DND-41 (cell line): ENCODE measurements at regions not wholly inside any gene's neighbourhood (a gene's known extent, or its start where the extent isn't known, plus 50 kb on each side); places are given as distances from the start of the nearest gene placed in this dataset.

ENCODE experiments used
- ATAC-seq: fragments of 200-7000 bp; cut with Tn5 transposase; 3 replicates; pipeline ENCODE4 v1.9.1; 2021; ENCODE audit warnings: low read depth; ENCODE audit not compliant: insufficient read depth
- DNase-seq: peaks from one replicate; pipeline ENCODE4 v3.0.0-alpha.2; 2020
- H2AFZ ChIP-seq: 2 replicates; pipeline ENCODE4 v1.6.0; 2012; ENCODE audit warnings: low read depth, low read length
- H3K27ac ChIP-seq: 2 replicates; pipeline ENCODE4 v1.5.1; 2012; ENCODE audit warnings: low read length, inconsistent platforms
- H3K27me3 ChIP-seq: fragments of 200-600 bp; sonication (generic); 2 replicates; pipeline ENCODE4 v1.6.0; 2012; ENCODE audit warnings: low read length, mild to moderate bottlenecking, inconsistent platforms; ENCODE audit not compliant: insufficient read depth, poor library complexity
- H3K36me3 ChIP-seq: 2 replicates; pipeline ENCODE4 v1.5.1; 2012; ENCODE audit warnings: low read length, inconsistent platforms; ENCODE audit not compliant: insufficient read depth
- H3K4me1 ChIP-seq: 2 replicates; pipeline ENCODE4 v1.5.1; 2012; ENCODE audit warnings: mild to moderate bottlenecking, low read length; ENCODE audit not compliant: insufficient read depth
- H3K4me2 ChIP-seq: 2 replicates; pipeline ENCODE4 v1.6.0; 2012; ENCODE audit warnings: mild to moderate bottlenecking, moderate library complexity, low read length, inconsistent platforms; ENCODE audit not compliant: insufficient read depth
- H3K4me3 ChIP-seq, 2 experiments: fragments of 200-600 bp in 1 of 2; shearing (Covaris generic) in 1 of 2; 2 replicates each; pipeline ENCODE4 v1.5.1; 2012 to 2016; ENCODE audit warnings: inconsistent platforms in 2 of 2, low read length in 2 of 2, mild to moderate bottlenecking in 2 of 2, low read depth in 1 of 2, moderate library complexity in 1 of 2
- H3K79me2 ChIP-seq: 2 replicates; pipeline ENCODE4 v1.6.0; 2012; ENCODE audit warnings: low read length, inconsistent platforms; ENCODE audit not compliant: insufficient read depth
- H3K9ac ChIP-seq: 2 replicates; pipeline ENCODE4 v1.6.0; 2012; ENCODE audit warnings: low read depth, mild to moderate bottlenecking, inconsistent platforms, low read length, moderate library complexity
- H3K9me3 ChIP-seq: 2 replicates; pipeline ENCODE4 v1.5.1; 2012; ENCODE audit warnings: low read length, moderate library complexity, mild to moderate bottlenecking, inconsistent platforms; ENCODE audit not compliant: insufficient read depth, severe bottlenecking
- H4K20me1 ChIP-seq: 2 replicates; pipeline ENCODE4 v1.6.0; 2012; ENCODE audit warnings: low read length; ENCODE audit not compliant: insufficient read depth
- CTCF ChIP-seq: IDR thresholded peaks from 2 replicates; pipeline ENCODE4 v1.5.1; 2012; ENCODE audit warnings: borderline replicate concordance, low read length, moderate library complexity, mild to moderate bottlenecking; ENCODE audit not compliant: poor library complexity, severe bottlenecking; ENCODE audit errors: extremely low read depth
- EZH2 ChIP-seq: IDR thresholded peaks from 3 replicates; pipeline ENCODE4 v1.6.1; 2012; ENCODE audit warnings: borderline replicate concordance, low read depth, mild to moderate bottlenecking, moderate library complexity, low read length, inconsistent platforms; ENCODE audit not compliant: severe bottlenecking

- Histone ChIP-seq H3K27ac (no peak overlapping the region), H3K79me2 (no peaks in the 10 kb centered on the region), H4K20me1 (no peaks in the 10 kb centered on the region), H3K36me3 (no peaks in the 10 kb centered on the region), H3K4me2 (no peak overlapping the region), H3K4me3 (no peak overlapping the region), H2AFZ (no peak overlapping the region), H3K27me3 (no peaks in the 10 kb centered on the region), H3K4me1 (no peaks in the 10 kb centered on the region), H3K9me3 (no peaks in the 10 kb centered on the region), H3K9ac (no peak overlapping the region)
- TF ChIP-seq EZH2 (no peak), CTCF (no peak)
- ATAC-seq, result no peak
- DNase-seq, result no peak
Observed at GRCh38 chr2:122856696-122857095, 1101.2 kb downstream of the TSN start.

- Histone ChIP-seq H3K27ac (no peak overlapping the region), H3K4me1 (no peaks in the 10 kb centered on the region), H4K20me1 (no peaks in the 10 kb centered on the region), H3K27me3 (no peaks in the 10 kb centered on the region), H3K9ac (no peak overlapping the region), H3K79me2 (no peaks in the 10 kb centered on the region), H3K4me2 (no peak overlapping the region), H2AFZ (no peak overlapping the region), H3K4me3 (no peak overlapping the region), H3K9me3 (no peaks in the 10 kb centered on the region), H3K36me3 (no peaks in the 10 kb centered on the region)
- TF ChIP-seq CTCF, result no peak
- no peak for TF ChIP-seq EZH2
- ATAC-seq (no peak), DNase-seq (no peak)
Observed at GRCh38 chr2:122858075-122858702, 1102.7 kb downstream of the TSN start.

GRCh38 chr2:122858813-122859212, 1103.4 kb downstream of the TSN start:
- H2AFZ ChIP-seq, result no peak overlapping the region
- no peaks in the 10 kb centered on the region for H3K4me1 ChIP-seq
- no peak overlapping the region for H3K4me3 ChIP-seq
- no peak for TF ChIP-seq CTCF
- TF ChIP-seq EZH2, result no peak
- no peaks in the 10 kb centered on the region for H3K27me3 ChIP-seq
- DNase-seq (no peak), ATAC-seq (no peak)
- no peaks in the 10 kb centered on the region for H4K20me1 ChIP-seq
- H3K79me2 ChIP-seq, result no peaks in the 10 kb centered on the region
- no peak overlapping the region for H3K4me2 ChIP-seq
- H3K9me3 ChIP-seq, result no peaks in the 10 kb centered on the region
- H3K36me3 ChIP-seq, result no peaks in the 10 kb centered on the region
- no peak overlapping the region for H3K27ac ChIP-seq
- H3K9ac ChIP-seq, result no peak overlapping the region
